Tibial artery (tissue), 4 donors: ENCODE measurements at regions not wholly inside any gene's neighbourhood (a gene's known extent, or its start where the extent isn't known, plus 50 kb on each side); places are given as distances from the start of the nearest gene placed in this dataset.
A peak's percentile ranks its signal among the peaks of the same experiment; 100 is the strongest.

Experiments
- DNase-seq, 2 donors: peaks; one replicate each; pipeline ENCODE4 v3.0.0-alpha.2; 2019
- H3K27ac ChIP-seq, 2 donors: fragments of 200-600 bp; sonication (generic) in 1 of 2; 1 replicate in 1 of 2; 2 replicates in 1 of 2; pipeline ENCODE4 v1.5.1; 2018 to 2019; ENCODE audit warnings: mild to moderate bottlenecking in 1 of 2
- H3K27me3 ChIP-seq, 2 donors: fragments of 200-600 bp; sonication (generic) in 1 of 2; one replicate each; pipeline versions ENCODE4 v1.5.1 to v1.6.0; 2016 to 2019
- H3K36me3 ChIP-seq, 3 donors: fragments of 200-600 bp; sonication (generic) in 2 of 3; one replicate each; pipeline ENCODE4 v1.5.1; 2016 to 2019; ENCODE audit warnings: mild to moderate bottlenecking in 2 of 3
- H3K4me1 ChIP-seq, 4 donors: fragments of 200-600 bp; sonication (generic) in 2 of 4; 1 replicate in 3 of 4; 2 replicates in 1 of 4; pipeline ENCODE4 v1.5.1; 2016 to 2019
- H3K4me3 ChIP-seq, 2 donors: fragments of 200-600 bp; sonication (generic) in 1 of 2; 1 replicate in 1 of 2; 2 replicates in 1 of 2; pipeline ENCODE4 v1.5.1; 2018 to 2019; ENCODE audit warnings: mild to moderate bottlenecking in 2 of 2
- H3K9me3 ChIP-seq, 3 donors: fragments of 200-600 bp; sonication (generic) in 1 of 3; one replicate each; pipeline ENCODE4 v1.5.1; 2016 to 2019
- intact Hi-C: fragments of 100-400 bp; cut with DNase I; formaldehyde crosslinking; loops from one replicate; pipeline ENCODE4 v1.15.0; 2023; ENCODE audit warnings: low total_unique reads
- TF ChIP-seq, protein P1 (sequence below), 2 experiments: fragments of 200-600 bp in 1 of 2; fragments of 450-650 bp in 1 of 2; IDR thresholded peaks; one replicate each; pipeline ENCODE4 v1.5.1; 2017 to 2019; ENCODE audit warnings: antibody characterized with exemption in 2 of 2, mild to moderate bottlenecking in 1 of 2, moderate library complexity in 1 of 2

- Histone ChIP-seq H3K9me3 (no peaks in the 10 kb centered on the region), H3K4me1 (peaks cover 0 to 12% (median 3%) of the 10 kb centered on the region in 4 donors), H3K36me3 (no peaks in the 10 kb centered on the region), H3K4me3 (no peak overlapping the region), H3K27me3 (no peaks in the 10 kb centered on the region), H3K27ac (no peak overlapping the region)
- TF ChIP-seq, protein P1, sequence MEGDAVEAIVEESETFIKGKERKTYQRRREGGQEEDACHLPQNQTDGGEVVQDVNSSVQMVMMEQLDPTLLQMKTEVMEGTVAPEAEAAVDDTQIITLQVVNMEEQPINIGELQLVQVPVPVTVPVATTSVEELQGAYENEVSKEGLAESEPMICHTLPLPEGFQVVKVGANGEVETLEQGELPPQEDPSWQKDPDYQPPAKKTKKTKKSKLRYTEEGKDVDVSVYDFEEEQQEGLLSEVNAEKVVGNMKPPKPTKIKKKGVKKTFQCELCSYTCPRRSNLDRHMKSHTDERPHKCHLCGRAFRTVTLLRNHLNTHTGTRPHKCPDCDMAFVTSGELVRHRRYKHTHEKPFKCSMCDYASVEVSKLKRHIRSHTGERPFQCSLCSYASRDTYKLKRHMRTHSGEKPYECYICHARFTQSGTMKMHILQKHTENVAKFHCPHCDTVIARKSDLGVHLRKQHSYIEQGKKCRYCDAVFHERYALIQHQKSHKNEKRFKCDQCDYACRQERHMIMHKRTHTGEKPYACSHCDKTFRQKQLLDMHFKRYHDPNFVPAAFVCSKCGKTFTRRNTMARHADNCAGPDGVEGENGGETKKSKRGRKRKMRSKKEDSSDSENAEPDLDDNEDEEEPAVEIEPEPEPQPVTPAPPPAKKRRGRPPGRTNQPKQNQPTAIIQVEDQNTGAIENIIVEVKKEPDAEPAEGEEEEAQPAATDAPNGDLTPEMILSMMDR (IDR thresholded peaks at IDR 0.05), result no peak
- no peak for DNase-seq
- intact Hi-C loops, result no loop called here
Measured at GRCh38 chr2:41775366-41776025, 272.3 kb upstream of the PKDCC start.

- no peak for DNase-seq
- Histone ChIP-seq H3K27ac (no peak overlapping the region), H3K9me3 (no peaks in the 10 kb centered on the region), H3K4me3 (no peak overlapping the region), H3K27me3 (no peaks in the 10 kb centered on the region), H3K4me1 (peaks cover 0 to 22% (median 10%) of the 10 kb centered on the region in 4 donors), H3K36me3 (no peaks in the 10 kb centered on the region)
- TF ChIP-seq, protein P1 (IDR thresholded peaks at IDR 0.05), result no peak
- intact Hi-C loops, result no loop called here
Measured at GRCh38 chr2:41779888-41780287, 267.9 kb upstream of the PKDCC start.

GRCh38 chr2:41782306-41783158 lies 265.3 kb upstream of the PKDCC start:
- no peaks in the 10 kb centered on the region for H3K36me3 ChIP-seq
- no peak for DNase-seq
- TF ChIP-seq, protein P1 (IDR thresholded peaks at IDR 0.05), result peak; percentile 83 to 87
- H3K27me3 ChIP-seq, result no peaks in the 10 kb centered on the region
- H3K27ac ChIP-seq, result no peak overlapping the region
- peaks cover 0 to 22% (median 10%) of the 10 kb centered on the region in 4 donors for H3K4me1 ChIP-seq
- no peaks in the 10 kb centered on the region for H3K9me3 ChIP-seq
- H3K4me3 ChIP-seq, result no peak overlapping the region
- intact Hi-C loops, result no loop called here

GRCh38 chr2:41784496-41784895 lies 263.3 kb upstream of the PKDCC start:
- Histone ChIP-seq H3K4me1 (peaks cover 0 to 19% (median 10%) of the 10 kb centered on the region in 4 donors), H3K9me3 (no peaks in the 10 kb centered on the region), H3K4me3 (no peak overlapping the region), H3K27ac (no peak overlapping the region), H3K27me3 (no peaks in the 10 kb centered on the region), H3K36me3 (no peaks in the 10 kb centered on the region)
- TF ChIP-seq, protein P1 (IDR thresholded peaks at IDR 0.05), result no peak
- no peak for DNase-seq
- intact Hi-C loops, result no loop called here

DNA sequence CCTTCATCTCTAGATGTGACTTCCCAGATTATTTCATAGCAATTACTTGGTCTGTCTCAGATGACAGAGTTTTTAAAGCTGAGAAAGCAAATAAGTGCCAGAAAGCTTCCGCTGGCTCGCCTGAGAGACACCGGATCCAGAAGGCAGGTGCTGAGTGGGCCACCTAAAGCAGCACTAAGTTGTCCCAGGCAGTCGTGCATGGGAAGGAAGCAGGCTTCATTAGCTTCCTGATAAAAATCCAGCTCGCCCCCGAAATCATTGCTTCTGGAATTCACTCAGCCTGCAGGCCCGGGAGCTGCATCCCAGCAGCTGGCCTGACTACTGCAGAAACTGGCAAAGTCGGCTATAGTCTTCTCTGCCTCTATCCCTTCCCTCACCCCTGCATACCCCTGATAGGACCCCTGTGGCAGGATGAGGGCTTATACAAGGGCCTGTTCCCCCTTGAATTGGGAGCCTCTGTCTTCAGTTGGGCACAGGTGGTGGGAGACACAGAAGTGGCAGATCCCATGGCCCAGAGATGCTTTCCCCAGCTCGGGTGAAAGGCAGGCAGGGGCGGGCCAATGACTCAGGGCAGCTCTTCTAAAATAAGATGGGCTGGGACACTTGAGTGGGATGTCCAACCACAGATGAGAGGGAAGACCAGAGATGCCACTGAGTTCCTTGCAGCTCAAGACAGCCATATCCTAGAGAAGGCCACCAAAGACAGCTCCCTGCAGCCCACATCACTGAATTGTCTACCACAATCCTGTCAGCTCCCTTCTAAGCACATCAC lies 262.4 kb upstream of the PKDCC start:
- DNase-seq, result no peak
- intact Hi-C loops, result no loop called here
- H3K27ac ChIP-seq, result no peak overlapping the region

More for the DNA sequence above, 262.4 kb upstream of the PKDCC start:
- Histone ChIP-seq H3K4me1 (peaks cover 0 to 10% (median 7%) of the 10 kb centered on the region in 4 donors), H3K4me3 (no peak overlapping the region), H3K9me3 (no peaks in the 10 kb centered on the region), H3K27me3 (no peaks in the 10 kb centered on the region), H3K36me3 (no peaks in the 10 kb centered on the region)
- TF ChIP-seq, protein P1 (IDR thresholded peaks at IDR 0.05), result no peak
